H1 (cell line): ENCODE measurements at regions not wholly inside any gene's neighbourhood (a gene's known extent, or its start where the extent isn't known, plus 50 kb on each side); places are given as distances from the start of the nearest gene placed in this dataset.

Experiments
- CTCF ChIA-PET: fragments of 300-600 bp; sonication (Branson Sonifier 250); formaldehyde crosslinking; loops from one replicate; lab custom pipeline; 2021; ENCODE audit not compliant: partially characterized antibody; lab: Charles Lee
- POLR2A ChIA-PET: fragments of 300-600 bp; sonication (Branson Sonifier 250); formaldehyde crosslinking; loops from one replicate; lab custom pipeline; 2021; ENCODE audit warnings: inconsistent platforms; ENCODE audit not compliant: partially characterized antibody; lab: Charles Lee
- DNase-seq, 2 experiments: peaks; one replicate each; pipeline versions ENCODE4 v3.0.0 to v3.0.0-alpha.2; 2010 to 2022; ENCODE audit warnings: low spot score in 2 of 2, low read depth in 1 of 2, mixed read lengths in 1 of 2
- FAIRE-seq: peaks from 2 replicates; lab custom pipeline; 2011; peaks lifted over from hg19 to GRCh38; lab: Jason Lieb, UNC
- H2AFZ ChIP-seq: 2 replicates; pipeline ENCODE4 v1.8.1; 2012; ENCODE audit warnings: low read length, inconsistent platforms
- H2AK5ac ChIP-seq: 2 replicates; pipeline ENCODE4 v1.6.1; 2013; ENCODE audit warnings: low read depth, low read length
- H2BK120ac ChIP-seq: replicated peaks from 2 replicates; pipeline ENCODE3; 2013; ENCODE audit warnings: low read depth, low read length, inconsistent platforms
- H2BK12ac ChIP-seq: 2 replicates; pipeline ENCODE4 v1.6.1; 2013; ENCODE audit warnings: low read depth, low read length
- H2BK15ac ChIP-seq: 2 replicates; pipeline ENCODE4 v1.6.1; 2013; ENCODE audit warnings: low read length
- H2BK20ac ChIP-seq: 2 replicates; pipeline ENCODE4 v1.6.1; 2013; ENCODE audit warnings: low read length
- H2BK5ac ChIP-seq: 2 replicates; pipeline ENCODE4 v1.6.1; 2013; ENCODE audit warnings: low read depth, low read length
- H3K14ac ChIP-seq: 2 replicates; pipeline ENCODE4 v1.6.1; 2013; ENCODE audit warnings: inconsistent platforms; ENCODE audit not compliant: insufficient read length
- H3K18ac ChIP-seq: 2 replicates; pipeline ENCODE4 v1.6.1; 2013; ENCODE audit warnings: low read length; ENCODE audit errors: extremely low read depth
- H3K23ac ChIP-seq: 2 replicates; pipeline ENCODE4 v1.6.1; 2013; ENCODE audit warnings: inconsistent platforms; ENCODE audit not compliant: insufficient read length
- H3K23me2 ChIP-seq: 2 replicates; pipeline ENCODE4 v1.6.1; 2013; ENCODE audit warnings: low read depth, low read length
- H3K27ac ChIP-seq: 2 replicates; pipeline ENCODE4 v1.6.1; 2011; ENCODE audit warnings: low read depth, low read length, inconsistent platforms
- H3K27me3 ChIP-seq, 4 experiments: replicated peaks in 1 of 4; 1 replicate in 1 of 4; 2 replicates in 3 of 4; pipeline versions ENCODE4 v1.6.1 to v1.8.1; 2011 to 2013; ENCODE audit warnings: low read length in 3 of 4, mild to moderate bottlenecking in 3 of 4, inconsistent platforms in 2 of 4, mixed read lengths in 2 of 4, moderate library complexity in 1 of 4; ENCODE audit not compliant: control insufficient read depth in 3 of 4, insufficient read depth in 3 of 4; ENCODE audit errors: extremely low read depth in 1 of 4
- H3K36me3 ChIP-seq, 4 experiments: 2 replicates each; pipeline versions ENCODE4 v1.6.1 to v1.8.1; 2011 to 2013; ENCODE audit warnings: mild to moderate bottlenecking in 4 of 4, low read length in 3 of 4, moderate library complexity in 2 of 4, control low read depth in 1 of 4, inconsistent platforms in 1 of 4; ENCODE audit not compliant: insufficient read depth in 4 of 4, control insufficient read depth in 2 of 4
- H3K4ac ChIP-seq: replicated peaks from 2 replicates; pipeline ENCODE3; 2013; ENCODE audit warnings: low read length, low read depth, mixed read lengths, inconsistent platforms; ENCODE audit not compliant: insufficient read length
- H3K4me1 ChIP-seq, 4 experiments: replicated peaks in 1 of 4; 1 replicate in 1 of 4; 2 replicates in 3 of 4; pipeline versions ENCODE4 v1.6.1 to v1.8.1; 2011 to 2013; ENCODE audit warnings: low read length in 3 of 4, inconsistent platforms in 2 of 4, mixed read lengths in 1 of 4; ENCODE audit not compliant: insufficient read depth in 4 of 4, control insufficient read depth in 3 of 4
- H3K4me2 ChIP-seq, 2 experiments: 2 replicates each; pipeline versions ENCODE4 v1.6.1 to v1.8.1; 2011 to 2013; ENCODE audit warnings: low read depth in 2 of 2, low read length in 2 of 2, control low read depth in 1 of 2, inconsistent platforms in 1 of 2, mild to moderate bottlenecking in 1 of 2; ENCODE audit not compliant: insufficient read depth in 1 of 2
- H3K4me3 ChIP-seq, 4 experiments: fragments of 200-600, 300-600 bp in 1 of 4; sonication (generic), shearing (Covaris generic), sonication (Bioruptor Twin) in 1 of 4; 2 replicates each; pipeline versions ENCODE4 v1.5.1 to v1.8.1; 2011 to 2016; ENCODE audit warnings: low read length in 4 of 4, low read depth in 3 of 4, control low read depth in 2 of 4, inconsistent platforms in 2 of 4, mild to moderate bottlenecking in 2 of 4, mixed read lengths in 1 of 4, moderate library complexity in 1 of 4; ENCODE audit not compliant: insufficient read depth in 2 of 4; ENCODE audit errors: extremely low read depth in 1 of 4
- H3K56ac ChIP-seq: replicated peaks from 2 replicates; pipeline ENCODE3; 2013; ENCODE audit warnings: low read depth, mild to moderate bottlenecking, mixed read lengths, low read length, inconsistent platforms; ENCODE audit not compliant: insufficient read length
- H3K79me1 ChIP-seq: 2 replicates; pipeline ENCODE4 v1.6.1; 2013; ENCODE audit warnings: low read depth, low read length, control low read depth
- H3K79me2 ChIP-seq, 2 experiments: 2 replicates each; pipeline versions ENCODE4 v1.6.1 to v1.8.1; 2012 to 2013; ENCODE audit warnings: low read length in 2 of 2, mild to moderate bottlenecking in 2 of 2, inconsistent platforms in 1 of 2; ENCODE audit not compliant: insufficient read depth in 2 of 2, control insufficient read depth in 1 of 2
- H3K9ac ChIP-seq, 4 experiments: replicated peaks in 1 of 4; 1 replicate in 1 of 4; 2 replicates in 3 of 4; pipeline versions ENCODE4 v1.6.1 to v1.8.1; 2011 to 2013; ENCODE audit warnings: low read depth in 3 of 4, low read length in 3 of 4, control low read depth in 2 of 4, mild to moderate bottlenecking in 2 of 4, moderate library complexity in 2 of 4, inconsistent platforms in 1 of 4; ENCODE audit errors: extremely low read depth in 1 of 4
- H3K9me3 ChIP-seq, 2 experiments: 2 replicates each; pipeline versions ENCODE4 v1.6.1 to v1.8.1; 2012 to 2013; ENCODE audit warnings: mild to moderate bottlenecking in 2 of 2, moderate library complexity in 2 of 2, control low read depth in 1 of 2, inconsistent platforms in 1 of 2, low read depth in 1 of 2, low read length in 1 of 2, mixed read lengths in 1 of 2; ENCODE audit not compliant: insufficient read depth in 2 of 2
- H4K20me1 ChIP-seq, 2 experiments: replicated peaks in 1 of 2; 2 replicates each; pipeline versions ENCODE3 to v1.8.1; 2011 to 2013; ENCODE audit warnings: inconsistent platforms in 2 of 2, low read length in 2 of 2, mild to moderate bottlenecking in 1 of 2; ENCODE audit not compliant: insufficient read depth in 2 of 2, control insufficient read depth in 1 of 2
- H4K5ac ChIP-seq: 2 replicates; pipeline ENCODE4 v1.6.1; 2013; ENCODE audit warnings: low read length, low read depth, mixed read lengths, inconsistent platforms; ENCODE audit not compliant: insufficient read length
- H4K8ac ChIP-seq: 2 replicates; pipeline ENCODE4 v1.8.0; 2013; ENCODE audit warnings: mild to moderate bottlenecking, moderate library complexity, low read length, inconsistent platforms; ENCODE audit not compliant: insufficient read depth; ENCODE audit errors: extremely low read depth
- H4K91ac ChIP-seq: replicated peaks from 2 replicates; pipeline ENCODE3; 2013; ENCODE audit warnings: low read length, mixed read lengths, inconsistent platforms; ENCODE audit not compliant: insufficient read length
- ATF2 ChIP-seq: IDR thresholded peaks from 2 replicates; pipeline ENCODE4 v1.6.1; 2012; ENCODE audit warnings: low read length, inconsistent platforms
- BACH1 ChIP-seq: IDR thresholded peaks from 2 replicates; pipeline ENCODE4 v1.6.1; 2012; ENCODE audit warnings: low read length, improper control_type of control experiment
- CBX8 ChIP-seq: fragments of 300-800, 300-1000 bp; sonication (generic); IDR thresholded peaks from 2 replicates; pipeline ENCODE4 v1.7.1; 2016; ENCODE audit warnings: low read depth, low read length, borderline replicate concordance
- CTBP2 ChIP-seq: IDR thresholded peaks from 2 replicates; pipeline ENCODE4 v1.7.0; 2011; ENCODE audit warnings: borderline replicate concordance, mild to moderate bottlenecking, moderate library complexity, mixed read lengths, low read length; ENCODE audit not compliant: insufficient read depth, insufficient read length
- EP300 ChIP-seq, 2 experiments: IDR thresholded peaks; 1 replicate in 1 of 2; 2 replicates in 1 of 2; pipeline ENCODE4 v1.6.1; 2011 to 2012; ENCODE audit warnings: low read depth in 2 of 2, low read length in 2 of 2, mild to moderate bottlenecking in 2 of 2, borderline replicate concordance in 1 of 2, inconsistent platforms in 1 of 2, moderate library complexity in 1 of 2
- JUND ChIP-seq: IDR thresholded peaks from 2 replicates; pipeline ENCODE4 v1.6.1; 2011; ENCODE audit warnings: mild to moderate bottlenecking, improper control_type of control experiment, low read length
- POLR2AphosphoS5 ChIP-seq: IDR thresholded peaks from 2 replicates; pipeline ENCODE4 v1.6.1; 2011; ENCODE audit warnings: low read depth, low read length
- SP1 ChIP-seq: IDR thresholded peaks from 2 replicates; pipeline ENCODE4 v1.6.1; 2011; ENCODE audit warnings: low read depth, low read length
- TBP ChIP-seq: IDR thresholded peaks from 2 replicates; pipeline ENCODE4 v1.6.1; 2011; ENCODE audit warnings: low read depth, low read length, improper control_type of control experiment
- TEAD4 ChIP-seq: IDR thresholded peaks from 2 replicates; pipeline ENCODE4 v1.6.1; 2012; ENCODE audit warnings: low read depth, low read length, inconsistent platforms, mixed read lengths
- ZNF274 ChIP-seq: IDR thresholded peaks from 2 replicates; pipeline ENCODE4 v1.7.0; 2012; ENCODE audit warnings: low read length, borderline replicate concordance; ENCODE audit errors: extremely low read depth
- WGBS, 2 experiments: shearing (Covaris generic) in 1 of 2; methylation state at CpG; one replicate each; pipeline versions ENCODE4 v1.1.6 to v1.1.7; 2013 to 2015; ENCODE audit warnings: low lambda C conversion rate in 2 of 2, mixed read lengths in 2 of 2, inconsistent platforms in 1 of 2, low coverage in 1 of 2, missing lambda C conversion rate in 1 of 2; ENCODE audit not compliant: insufficient replicate concordance in 2 of 2, insufficient coverage in 1 of 2, insufficient read length in 1 of 2; ENCODE audit errors: extremely low coverage in 1 of 2, missing lambda C conversion rate in 1 of 2; 5-methylcytosine and 5-hydroxymethylcytosine counted together

DNA sequence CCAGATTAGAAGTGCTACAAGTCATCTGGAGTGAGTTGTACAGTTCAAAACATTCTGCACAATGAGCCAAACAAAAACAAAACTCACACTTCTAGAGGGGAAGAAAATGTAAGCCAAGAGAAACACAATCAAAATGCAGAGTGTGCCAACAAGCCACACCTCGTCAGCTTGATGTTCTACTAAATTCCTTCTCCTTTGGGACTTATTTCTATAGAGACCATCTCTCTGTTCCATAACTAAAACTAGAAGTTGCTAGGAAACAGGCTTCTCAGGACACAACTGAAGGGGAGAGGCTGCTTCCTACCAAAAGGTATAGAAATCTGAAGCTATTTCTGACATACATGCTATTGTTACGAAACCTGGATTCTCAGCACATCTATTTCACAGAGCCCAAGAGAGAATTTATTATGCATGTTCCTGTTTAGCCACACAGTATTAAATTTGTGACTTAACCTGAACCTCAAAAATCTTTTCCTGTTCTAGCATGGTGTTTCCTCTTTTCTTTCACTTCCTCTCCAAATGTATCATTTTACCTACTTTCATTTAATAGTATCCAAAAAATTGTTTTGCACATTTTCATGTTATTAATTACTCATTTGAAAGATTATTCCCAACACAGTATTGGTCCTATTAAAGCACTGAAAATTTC, 211.4 kb upstream of the CCDC150 start:
- Histone ChIP-seq H4K5ac (no peak overlapping the region), H2BK12ac (no peak overlapping the region), H3K4me2 (no peak overlapping the region), H3K79me2 (no peaks in the 10 kb centered on the region), H2BK5ac (no peak overlapping the region), H2AFZ (no peak overlapping the region), H3K79me1 (no peaks in the 10 kb centered on the region), H3K27ac (no peak overlapping the region), H2BK15ac (no peak overlapping the region), H3K4me1 (no peaks in the 10 kb centered on the region), H4K20me1 (no peaks in the 10 kb centered on the region), H3K27me3 (no peaks in the 10 kb centered on the region), H3K9ac (no peak overlapping the region), H2BK120ac (no peak overlapping the region), H4K91ac (no peak overlapping the region), H3K23me2 (no peaks in the 10 kb centered on the region), H3K4me3 (no peak overlapping the region), H2BK20ac (no peak overlapping the region), H3K56ac (no peak overlapping the region), H3K14ac (no peak overlapping the region), H3K9me3 (no peaks in the 10 kb centered on the region), H3K18ac (no peak overlapping the region), H4K8ac (no peak overlapping the region), H3K36me3 (no peaks in the 10 kb centered on the region), H3K23ac (no peak overlapping the region), H2AK5ac (no peak overlapping the region), H3K4ac (no peak overlapping the region)
- no peak for FAIRE-seq
- ChIA-PET POLR2A (no interaction called here), CTCF (interaction anchor here (1.8 kb wide), 1 partner anchor 26 kb away, joined by 5 read pairs; no protein-coding TSS in a partner anchor)
- no peak for DNase-seq
- TF ChIP-seq SP1, result no peak
- no peak for TF ChIP-seq CTBP2
- TF ChIP-seq BACH1, result no peak
- no peak for TF ChIP-seq CBX8
- TF ChIP-seq TBP, result no peak
- no peak for TF ChIP-seq TEAD4
- no peak for TF ChIP-seq ATF2
- TF ChIP-seq ZNF274, result no peak
- TF ChIP-seq EP300 (IDR thresholded peaks at IDR 0.05; ENCODE audit: borderline replicate concordance in 1 of 2, low read depth in 2 of 2, low read length in 2 of 2), result no peak
- no peak for TF ChIP-seq POLR2AphosphoS5
- no peak for TF ChIP-seq JUND
- WGBS, 2 experiments, result 39% methylated on average over 2 of the region's 2 CpGs; no CpG with 5 or more reads in 1 of the 2 experiments
